ENCODE measurements at regions not wholly inside any gene's neighbourhood (a gene's known extent, or its start where the extent isn't known, plus 50 kb on each side); places are given as distances from the start of the nearest gene placed in this dataset.

DNA sequence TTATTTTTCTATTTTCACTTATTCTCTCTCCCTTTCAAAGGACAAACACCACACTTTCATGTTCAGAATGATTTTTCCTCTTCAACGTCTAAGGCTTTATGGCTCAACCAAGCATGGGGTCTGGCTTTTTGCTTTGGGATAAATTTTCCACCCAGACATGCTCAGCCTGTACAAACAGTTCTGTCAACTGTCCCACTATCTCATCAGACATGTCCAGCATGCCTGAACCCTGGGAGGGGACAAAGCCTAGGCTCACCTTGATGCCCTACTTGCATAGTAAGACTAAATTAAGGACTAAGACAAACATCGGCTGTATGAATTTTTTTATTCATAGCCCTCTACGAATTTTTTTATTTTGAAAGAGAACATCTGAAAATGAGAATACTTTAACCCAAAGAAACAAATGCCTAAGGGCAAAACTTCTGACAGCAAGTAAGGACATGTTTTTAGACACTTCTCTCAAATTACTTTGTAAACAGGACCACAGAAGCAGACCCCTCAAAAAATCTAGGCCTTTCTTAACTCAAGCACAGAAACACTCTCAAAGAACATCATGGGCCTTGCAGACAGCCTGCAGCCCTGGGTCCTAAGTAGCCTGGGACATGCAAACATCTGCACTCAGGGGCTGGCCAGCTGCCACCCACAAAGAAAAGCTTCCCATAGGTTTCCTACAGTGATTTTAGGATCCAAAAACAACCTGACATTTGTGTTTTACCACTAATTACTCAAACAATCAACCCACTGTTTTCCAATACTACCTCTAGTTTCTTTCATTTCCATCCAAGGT, 72.3 kb upstream of the PALMD start:
- H3K27me3 ChIP-seq (ENCODE audit: insufficient read depth, low read length) = no peaks in the 10 kb centered on the region
- no peaks in the 10 kb centered on the region for H3K36me3 Mint-ChIP-seq
- peaks cover 0 to 2% of the 10 kb centered on the region in 2 donors for H3K27me3 Mint-ChIP-seq
- DNase-seq = no peak
- H3K9me3 Mint-ChIP-seq = no peaks in the 10 kb centered on the region
- ChIA-PET POLR2A (ENCODE audit: partially characterized antibody) (no interaction called here), CTCF (ENCODE audit: partially characterized antibody) (no interaction called here)
- H3K36me3 ChIP-seq (ENCODE audit: insufficient read depth, low read length) = no peaks in the 10 kb centered on the region
- H3K4me1 ChIP-seq (ENCODE audit: insufficient read depth, low read length) = no peaks in the 10 kb centered on the region
- no peak overlapping the region for H3K4me3 ChIP-seq (ENCODE audit: low read length in 2 of 2)
- no peak overlapping the region for H3K27ac Mint-ChIP-seq
- no peak overlapping the region for H3K4me3 Mint-ChIP-seq
- H3K9me3 ChIP-seq (ENCODE audit: control insufficient read depth in 1 of 2, low read length in 2 of 2) = no peaks in the 10 kb centered on the region
- H3K27ac ChIP-seq (ENCODE audit: low read depth, low read length) = no peak overlapping the region
- no peaks in the 10 kb centered on the region for H3K4me1 Mint-ChIP-seq
- intact Hi-C loops (cut with micrococcal nuclease) = no loop called here

DNA sequence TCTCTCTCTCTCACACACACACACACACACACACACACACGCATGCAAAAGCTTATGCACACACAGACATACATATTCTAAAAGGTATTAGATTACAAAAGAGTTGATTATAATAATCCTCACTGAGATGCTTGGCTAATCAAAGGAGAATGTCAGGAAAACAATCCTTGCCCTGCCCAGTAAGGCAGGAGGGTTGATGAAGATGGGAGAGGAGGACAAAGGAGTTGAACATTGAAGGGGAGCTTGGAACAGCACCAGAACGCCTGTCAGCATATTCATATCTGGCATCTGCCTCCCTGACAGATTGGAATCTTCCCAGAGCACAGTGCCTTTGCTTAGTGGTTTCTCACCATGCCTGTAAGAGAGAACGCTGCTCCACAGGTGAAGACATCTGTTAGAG, 68.6 kb upstream of the PALMD start:
- no peak overlapping the region for H3K4me3 Mint-ChIP-seq
- peaks cover 2% of the 10 kb centered on the region in 2 donors for H3K27me3 Mint-ChIP-seq
- intact Hi-C loops (cut with micrococcal nuclease) = no loop called here
- Histone ChIP-seq H3K27ac (ENCODE audit: low read depth, low read length) (no peak overlapping the region), H3K36me3 (ENCODE audit: insufficient read depth, low read length) (no peaks in the 10 kb centered on the region), H3K9me3 (ENCODE audit: control insufficient read depth in 1 of 2, low read length in 2 of 2) (no peaks in the 10 kb centered on the region), H3K27me3 (ENCODE audit: insufficient read depth, low read length) (no peaks in the 10 kb centered on the region), H3K4me1 (ENCODE audit: insufficient read depth, low read length) (no peaks in the 10 kb centered on the region), H3K4me3 (ENCODE audit: low read length in 2 of 2) (no peak overlapping the region)
- CTCF ChIA-PET (ENCODE audit: partially characterized antibody) = no interaction called here
- POLR2A ChIA-PET (ENCODE audit: partially characterized antibody) = no interaction called here
- no peak overlapping the region for H3K27ac Mint-ChIP-seq
- no peaks in the 10 kb centered on the region for H3K4me1 Mint-ChIP-seq
- H3K36me3 Mint-ChIP-seq = no peaks in the 10 kb centered on the region
- no peak for DNase-seq
- H3K9me3 Mint-ChIP-seq = no peaks in the 10 kb centered on the region

DNA sequence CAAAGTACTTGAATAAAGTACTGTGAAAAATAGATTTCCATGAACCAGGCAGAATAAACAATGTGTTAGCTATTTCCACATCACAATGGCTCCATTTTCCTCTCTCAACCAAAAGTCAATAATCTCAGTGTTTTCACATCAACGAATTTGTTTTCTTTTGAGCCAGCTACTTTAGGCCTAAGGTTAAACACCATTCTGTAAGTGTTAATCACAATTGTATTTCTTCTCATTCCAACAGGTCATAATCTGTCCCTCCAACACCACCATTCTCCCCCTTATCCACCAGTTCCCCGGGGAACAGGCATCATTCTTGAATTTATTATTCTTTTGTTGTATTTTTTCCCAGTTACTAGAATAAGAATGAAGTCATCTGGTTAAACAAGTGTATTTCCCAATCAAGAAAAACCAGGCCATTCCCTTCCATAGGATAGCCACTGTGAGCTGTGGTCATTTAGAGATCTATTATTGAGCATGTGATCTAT, 66.2 kb upstream of the PALMD start:
- H3K27me3 ChIP-seq (ENCODE audit: insufficient read depth, low read length) = no peaks in the 10 kb centered on the region
- intact Hi-C loops (cut with micrococcal nuclease) = no loop called here
- no peaks in the 10 kb centered on the region for H3K4me1 ChIP-seq (ENCODE audit: insufficient read depth, low read length)
- Mint-ChIP-seq H3K27me3 (peaks cover 4 to 6% of the 10 kb centered on the region in 2 donors), H3K36me3 (no peaks in the 10 kb centered on the region), H3K4me3 (no peak overlapping the region), H3K4me1 (no peaks in the 10 kb centered on the region), H3K27ac (no peak overlapping the region), H3K9me3 (no peaks in the 10 kb centered on the region)
- H3K27ac ChIP-seq (ENCODE audit: low read depth, low read length) = no peak overlapping the region
- DNase-seq = no peak
- H3K4me3 ChIP-seq (ENCODE audit: low read length in 2 of 2) = no peak overlapping the region
- H3K36me3 ChIP-seq (ENCODE audit: insufficient read depth, low read length) = no peaks in the 10 kb centered on the region
- no peaks in the 10 kb centered on the region for H3K9me3 ChIP-seq (ENCODE audit: control insufficient read depth in 1 of 2, low read length in 2 of 2)
- ChIA-PET POLR2A (ENCODE audit: partially characterized antibody) (no interaction called here), CTCF (ENCODE audit: partially characterized antibody) (no interaction called here)

DNA sequence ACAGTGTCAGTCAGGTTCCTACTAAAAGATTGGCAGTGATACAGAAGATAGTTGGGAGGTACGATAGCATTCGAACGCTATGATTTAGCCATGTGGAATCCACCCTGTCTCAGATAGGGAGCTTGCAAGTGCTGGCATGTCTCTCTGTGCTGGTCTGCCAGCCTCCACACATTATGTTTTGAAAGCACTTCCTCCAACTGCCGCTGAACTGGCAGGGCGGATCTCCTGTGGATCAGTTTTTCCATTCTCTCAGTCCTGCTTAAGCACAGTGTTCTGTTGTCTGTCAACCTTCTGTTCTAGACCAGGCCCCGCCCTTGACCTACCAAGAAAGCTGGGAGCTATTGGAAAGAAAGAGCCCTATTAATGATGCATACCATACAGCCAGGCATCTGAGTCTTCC, 65.5 kb upstream of the PALMD start:
- intact Hi-C loops (cut with micrococcal nuclease) = no loop called here
- Histone ChIP-seq H3K27ac (ENCODE audit: low read depth, low read length) (no peak overlapping the region), H3K27me3 (ENCODE audit: insufficient read depth, low read length) (no peaks in the 10 kb centered on the region), H3K36me3 (ENCODE audit: insufficient read depth, low read length) (no peaks in the 10 kb centered on the region), H3K4me3 (ENCODE audit: low read length in 2 of 2) (no peak overlapping the region), H3K9me3 (ENCODE audit: control insufficient read depth in 1 of 2, low read length in 2 of 2) (no peaks in the 10 kb centered on the region), H3K4me1 (ENCODE audit: insufficient read depth, low read length) (no peaks in the 10 kb centered on the region)
- Mint-ChIP-seq H3K27ac (no peak overlapping the region), H3K4me3 (no peak overlapping the region), H3K9me3 (no peaks in the 10 kb centered on the region), H3K27me3 (peaks cover 4 to 6% of the 10 kb centered on the region in 2 donors), H3K4me1 (no peaks in the 10 kb centered on the region), H3K36me3 (no peaks in the 10 kb centered on the region)
- no peak for DNase-seq
- ChIA-PET CTCF (ENCODE audit: partially characterized antibody) (no interaction called here), POLR2A (ENCODE audit: partially characterized antibody) (no interaction called here)

DNA sequence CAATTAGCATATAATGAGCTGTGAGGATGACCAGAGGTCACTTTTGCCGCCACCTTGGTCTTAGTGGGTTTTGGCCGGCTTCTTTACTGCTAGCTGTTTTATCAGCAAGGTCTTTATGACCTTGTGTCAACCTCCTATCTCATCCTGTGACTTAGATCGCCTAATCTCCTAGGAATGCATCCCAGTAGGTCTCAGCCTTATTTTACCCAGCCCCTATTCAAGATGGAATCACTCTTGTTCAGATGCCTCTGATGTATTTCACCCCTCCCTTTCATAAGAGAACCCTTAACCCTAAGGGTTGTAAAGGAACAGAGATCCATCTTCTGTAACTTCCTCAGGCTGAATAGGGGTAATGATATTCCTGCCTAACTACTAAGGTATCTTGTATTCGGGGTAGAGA, 58.9 kb upstream of the PALMD start:
- Mint-ChIP-seq H3K4me1 (no peaks in the 10 kb centered on the region), H3K27ac (no peak overlapping the region), H3K9me3 (peaks cover 0 to 2% (median 0%) of the 10 kb centered on the region in 8 donors), H3K36me3 (no peaks in the 10 kb centered on the region), H3K4me3 (no peak overlapping the region), H3K27me3 (peaks cover 6 to 10% of the 10 kb centered on the region in 2 donors)
- Histone ChIP-seq H3K27me3 (ENCODE audit: insufficient read depth, low read length) (no peaks in the 10 kb centered on the region), H3K4me1 (ENCODE audit: insufficient read depth, low read length) (no peaks in the 10 kb centered on the region), H3K4me3 (ENCODE audit: low read length in 2 of 2) (no peak overlapping the region), H3K9me3 (ENCODE audit: control insufficient read depth in 1 of 2, low read length in 2 of 2) (no peaks in the 10 kb centered on the region), H3K36me3 (ENCODE audit: insufficient read depth, low read length) (no peaks in the 10 kb centered on the region), H3K27ac (ENCODE audit: low read depth, low read length) (no peak overlapping the region)
- CTCF ChIA-PET (ENCODE audit: partially characterized antibody) = no interaction called here
- no peak for DNase-seq
- POLR2A ChIA-PET (ENCODE audit: partially characterized antibody) = no interaction called here
- intact Hi-C loops (cut with micrococcal nuclease) = no loop called here

DNA sequence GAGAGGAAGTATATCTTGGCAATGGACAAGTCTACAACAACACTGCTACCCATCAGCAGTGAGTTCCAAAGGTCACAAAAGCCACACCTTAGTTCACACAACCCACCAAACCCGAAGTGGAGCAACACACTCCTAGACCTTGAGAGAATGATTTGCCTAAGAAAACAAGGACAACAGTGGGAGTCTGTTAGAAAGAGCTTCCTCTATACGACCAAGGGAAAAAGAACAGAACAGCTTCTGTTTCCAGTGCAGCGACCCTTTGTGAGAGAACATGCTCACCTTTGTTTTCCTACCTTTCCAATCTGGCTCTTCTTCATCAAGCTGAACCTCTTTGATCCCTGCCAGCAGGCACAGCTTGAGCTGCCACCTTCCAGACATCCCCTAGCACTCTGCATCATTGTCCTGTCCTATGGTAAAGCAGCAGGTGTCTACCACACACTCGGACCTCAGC, 56.7 kb upstream of the PALMD start:
- Mint-ChIP-seq H3K4me1 (no peaks in the 10 kb centered on the region), H3K4me3 (no peak overlapping the region), H3K36me3 (no peaks in the 10 kb centered on the region), H3K27me3 (peaks cover 6 to 11% of the 10 kb centered on the region in 2 donors), H3K9me3 (peaks cover 0 to 2% (median under 1%) of the 10 kb centered on the region in 8 donors), H3K27ac (no peak overlapping the region)
- H3K27ac ChIP-seq (ENCODE audit: low read depth, low read length) = no peak overlapping the region
- no peaks in the 10 kb centered on the region for H3K27me3 ChIP-seq (ENCODE audit: insufficient read depth, low read length)
- H3K4me1 ChIP-seq (ENCODE audit: insufficient read depth, low read length) = no peaks in the 10 kb centered on the region
- ChIA-PET CTCF (ENCODE audit: partially characterized antibody) (no interaction called here), POLR2A (ENCODE audit: partially characterized antibody) (no interaction called here)
- no peaks in the 10 kb centered on the region for H3K9me3 ChIP-seq (ENCODE audit: control insufficient read depth in 1 of 2, low read length in 2 of 2)
- DNase-seq = no peak
- H3K4me3 ChIP-seq (ENCODE audit: low read length in 2 of 2) = no peak overlapping the region
- intact Hi-C loops (cut with micrococcal nuclease) = no loop called here
- H3K36me3 ChIP-seq (ENCODE audit: insufficient read depth, low read length) = no peaks in the 10 kb centered on the region

DNA sequence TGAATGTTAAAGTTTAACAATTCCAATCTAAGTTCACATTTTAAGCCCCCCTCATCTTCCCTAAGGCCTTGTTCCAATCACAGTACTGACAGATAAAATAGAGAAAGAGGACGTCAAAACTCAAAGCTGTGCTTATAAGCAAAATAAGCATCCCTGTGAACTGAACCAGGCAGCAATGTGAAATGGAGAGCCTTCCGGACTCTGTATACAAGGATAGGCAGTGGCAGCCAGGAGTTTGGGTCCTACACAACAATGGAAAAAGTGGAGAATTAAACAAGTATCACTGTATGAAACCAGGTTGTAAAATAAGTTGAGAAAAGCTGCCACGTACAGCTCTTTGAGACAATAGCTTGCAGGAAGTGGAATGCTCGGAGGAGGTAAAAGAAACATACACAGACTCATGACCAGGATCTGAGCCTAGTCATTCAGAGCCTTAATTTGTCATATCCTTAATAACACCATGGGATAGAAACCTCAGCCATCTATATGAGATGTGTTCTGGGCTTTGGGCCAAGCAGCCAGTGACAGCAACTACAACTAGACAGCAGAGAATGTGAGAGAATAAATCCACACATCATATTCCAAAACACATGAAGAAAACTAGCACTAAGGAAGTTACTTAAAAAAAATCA, 55.2 kb upstream of the PALMD start:
- no peaks in the 10 kb centered on the region for H3K9me3 ChIP-seq (ENCODE audit: control insufficient read depth in 1 of 2, low read length in 2 of 2)
- intact Hi-C loops (cut with micrococcal nuclease) = no loop called here
- DNase-seq = no peak
- no peaks in the 10 kb centered on the region for H3K27me3 ChIP-seq (ENCODE audit: insufficient read depth, low read length)
- Mint-ChIP-seq H3K36me3 (no peaks in the 10 kb centered on the region), H3K4me3 (peak overlapping the region in 2 of 8 donors; percentile 12 to 37), H3K27me3 (peaks cover 6 to 10% of the 10 kb centered on the region in 2 donors), H3K4me1 (no peaks in the 10 kb centered on the region), H3K27ac (no peak overlapping the region), H3K9me3 (peaks cover 0 to 5% (median under 1%) of the 10 kb centered on the region in 8 donors)
- no peak overlapping the region for H3K4me3 ChIP-seq (ENCODE audit: low read length in 2 of 2)
- no peaks in the 10 kb centered on the region for H3K4me1 ChIP-seq (ENCODE audit: insufficient read depth, low read length)
- H3K27ac ChIP-seq (ENCODE audit: low read depth, low read length) = no peak overlapping the region
- POLR2A ChIA-PET (ENCODE audit: partially characterized antibody) = no interaction called here
- CTCF ChIA-PET (ENCODE audit: partially characterized antibody) = no interaction called here
- no peaks in the 10 kb centered on the region for H3K36me3 ChIP-seq (ENCODE audit: insufficient read depth, low read length)

All from CD4-positive, alpha-beta memory T cell (primary cell).